HepG2 (cell line): ENCODE measurements at regions not wholly inside any gene's neighbourhood (a gene's known extent, or its start where the extent isn't known, plus 50 kb on each side); places are given as distances from the start of the nearest gene placed in this dataset.

ENCODE experiments used
- ATAC-seq: fragments of 200-7000 bp; cut with Tn5 transposase; 3 replicates; pipeline ENCODE4 v1.9.1; 2020; ENCODE audit warnings: mild to moderate bottlenecking, moderate library complexity
- BruUV-seq: library from RNA; stranded (reverse); fragments of 400-500 nt; replicated peaks from 2 replicates; lab custom pipeline; 2021; lab: Mats Ljungman, UMichigan
- CTCF ChIA-PET: fragments of 300-600 bp; formaldehyde crosslinking; extraction: SDS; loops from one replicate; lab custom pipeline; 2021; ENCODE audit warnings: low total read pairs, inconsistent platforms, low intra/inter-chr PET ratio; lab: Yijun Ruan, JAX
- POLR2A ChIA-PET: fragments of 350-600 bp; sonication (Branson Sonifier 250); formaldehyde crosslinking; loops from one replicate; lab custom pipeline; 2020; ENCODE audit warnings: antibody characterized with exemption, inconsistent platforms; lab: Yijun Ruan, JAX
- DNase-seq: peaks from one replicate; pipeline ENCODE4 v3.0.0-alpha.2; 2015; ENCODE audit warnings: low spot score
- FAIRE-seq: peaks from 3 replicates; lab custom pipeline; 2011; peaks lifted over from hg19 to GRCh38; lab: Jason Lieb, UNC
- H2AFZ ChIP-seq: one replicate; pipeline ENCODE4 v1.6.1; 2011; ENCODE audit warnings: low read length, inconsistent platforms
- H3K27ac ChIP-seq: fragments of 300-600 bp; 3 replicates; pipeline ENCODE4 v1.8.0; 2011; ENCODE audit warnings: mixed run types, mild to moderate bottlenecking, mixed read lengths, low read length, inconsistent platforms; ENCODE audit not compliant: insufficient read depth; ENCODE audit errors: extremely low read length
- H3K27me3 ChIP-seq, 2 experiments: fragments of 200-600 bp in 1 of 2; 2 replicates in 1 of 2; 3 replicates in 1 of 2; pipeline versions ENCODE4 v1.6.0 to v1.8.0; 2011; ENCODE audit warnings: low read length in 2 of 2, mild to moderate bottlenecking in 2 of 2, moderate library complexity in 2 of 2, inconsistent platforms in 1 of 2; ENCODE audit not compliant: insufficient read depth in 2 of 2, control insufficient read depth in 1 of 2
- H3K36me3 ChIP-seq, 2 experiments: fragments of 200-600 bp in 1 of 2; replicated peaks in 1 of 2; 2 replicates in 1 of 2; 3 replicates in 1 of 2; pipeline versions ENCODE4 v1.5.1 to v1.8.0; 2011; ENCODE audit warnings: low read length in 2 of 2, inconsistent platforms in 1 of 2; ENCODE audit not compliant: insufficient read depth in 2 of 2, control insufficient read depth in 1 of 2
- H3K4me1 ChIP-seq: 2 replicates; pipeline ENCODE4 v1.5.1; 2012; ENCODE audit warnings: low read length, inconsistent platforms; ENCODE audit not compliant: insufficient read depth
- H3K4me2 ChIP-seq: 2 replicates; pipeline ENCODE4 v1.6.0; 2011; ENCODE audit warnings: low read depth, low read length, inconsistent platforms
- H3K4me3 ChIP-seq, 3 experiments: fragments of 200-600 bp in 1 of 3; sonication (generic), shearing (Covaris generic) in 1 of 3; replicated peaks in 1 of 3; 2 replicates each; pipeline ENCODE4 v1.5.1; 2011 to 2016; ENCODE audit warnings: low read length in 3 of 3, inconsistent platforms in 2 of 3, low read depth in 2 of 3, mild to moderate bottlenecking in 2 of 3, control low read depth in 1 of 3, mixed read lengths in 1 of 3; ENCODE audit not compliant: insufficient read depth in 1 of 3
- H3K79me2 ChIP-seq: one replicate; pipeline ENCODE4 v1.6.1; 2011; ENCODE audit warnings: low read length, inconsistent platforms; ENCODE audit not compliant: insufficient read depth
- H3K9ac ChIP-seq: 2 replicates; pipeline ENCODE4 v1.6.0; 2011; ENCODE audit warnings: mild to moderate bottlenecking, low read depth, low read length, inconsistent platforms; ENCODE audit not compliant: insufficient read depth
- H3K9me3 ChIP-seq: 2 replicates; pipeline ENCODE4 v1.5.1; 2012; ENCODE audit warnings: mild to moderate bottlenecking, low read length
- H4K20me1 ChIP-seq: 2 replicates; pipeline ENCODE4 v1.6.0; 2011; ENCODE audit warnings: inconsistent platforms, mild to moderate bottlenecking, low read length, moderate library complexity; ENCODE audit not compliant: insufficient read depth
- ATF6 ChIP-seq: sonication (generic); formaldehyde crosslinking; conservative IDR thresholded peaks from 2 replicates; pipeline ENCODE4 v1.4.0; 2020; ENCODE audit warnings: missing genetic modification reagents
- CBX1 ChIP-seq: IDR thresholded peaks from one replicate; pipeline ENCODE4 v1.6.1; 2016; ENCODE audit warnings: antibody characterized with exemption, low read depth
- FOXK1 ChIP-seq: sonication (generic); formaldehyde crosslinking; IDR thresholded peaks from 2 replicates; pipeline ENCODE4 v1.4.0; 2020; ENCODE audit warnings: low read depth, missing genetic modification reagents, borderline replicate concordance
- MIER2 ChIP-seq: IDR thresholded peaks from 2 replicates; pipeline ENCODE4 v1.6.1; 2016; ENCODE audit warnings: missing biosample characterization, missing genetic modification reagents
- PAF1 ChIP-seq: IDR thresholded peaks from 2 replicates; pipeline ENCODE4 v1.6.1; 2016; ENCODE audit warnings: missing genetic modification reagents, missing compliant biosample characterization
- SALL1 ChIP-seq: sonication (generic); formaldehyde crosslinking; IDR thresholded peaks from 2 replicates; pipeline ENCODE4 v1.8.0; 2022; ENCODE audit warnings: mild to moderate bottlenecking, missing genetic modification reagents
- ZFP36 ChIP-seq: fragments of 150-350 bp; IDR thresholded peaks from 2 replicates; pipeline ENCODE4 v1.6.1; 2018; ENCODE audit warnings: borderline replicate concordance, low read length, low read depth; ENCODE audit not compliant: partially characterized antibody
- ZMAT3 ChIP-seq: sonication (generic); formaldehyde crosslinking; conservative IDR thresholded peaks from 2 replicates; pipeline ENCODE4 v1.7.0; 2021; ENCODE audit warnings: missing genetic modification reagents
- ZNF737 ChIP-seq: sonication (generic); formaldehyde crosslinking; IDR thresholded peaks from 2 replicates; pipeline ENCODE4 v1.5.0; 2020; ENCODE audit warnings: missing genetic modification reagents, mild to moderate bottlenecking, borderline replicate concordance
- ZSCAN30 ChIP-seq: sonication (generic); formaldehyde crosslinking; IDR thresholded peaks from 2 replicates; pipeline ENCODE4 v1.5.0; 2020; ENCODE audit warnings: mild to moderate bottlenecking, missing genetic modification reagents
- WGBS: methylation state at CpG from one replicate; pipeline ENCODE4 v1.1.6; 2017; ENCODE audit warnings: low lambda C conversion rate; 5-methylcytosine and 5-hydroxymethylcytosine counted together
- in situ Hi-C: cut with HindIII; loops from 2 replicates; pipeline ENCODE4 v1.10.0; 2017; ENCODE audit warnings: low pct_unique_long_range_greater_than_20kb; ENCODE audit not compliant: extremely low pct_ligation_motif_present
- intact Hi-C: fragments of 100-400 bp; cut with micrococcal nuclease; formaldehyde crosslinking; loops from one replicate; pipeline ENCODE4 v1.10.0; 2022; ENCODE audit not compliant: unreplicated experiment
- TF ChIP-seq, protein P1 (sequence below): sonication (generic); formaldehyde crosslinking; IDR thresholded peaks from 2 replicates; pipeline ENCODE4 v1.4.0; 2020; ENCODE audit warnings: mild to moderate bottlenecking, missing genetic modification reagents, borderline replicate concordance
- TF ChIP-seq, protein P2 (sequence below): sonication (generic); formaldehyde crosslinking; IDR thresholded peaks from 2 replicates; pipeline ENCODE4 v1.5.0; 2020; ENCODE audit warnings: mild to moderate bottlenecking, missing genetic modification reagents
- TF ChIP-seq, protein P3 (sequence below): sonication (generic); formaldehyde crosslinking; IDR thresholded peaks from 2 replicates; pipeline ENCODE4 v1.5.0; 2020; ENCODE audit warnings: missing genetic modification reagents
- TF ChIP-seq, protein P4 (sequence below): sonication (generic); formaldehyde crosslinking; IDR thresholded peaks from 2 replicates; pipeline ENCODE4 v1.4.0; 2020; ENCODE audit warnings: missing genetic modification reagents, mild to moderate bottlenecking, borderline replicate concordance

- under 1% methylated on average over 24 of the region's 39 CpGs for WGBS
- FAIRE-seq (peak; percentile 93), DNase-seq (peak; percentile 92), ATAC-seq (peak; percentile 69)
- peaks cover 62% of the 10 kb centered on the region for H3K4me1 ChIP-seq
- in situ Hi-C loops (no loop called here), intact Hi-C loops (loop anchor here (2.0 to 10.0 kb wide), 3 partner anchors 30 to 52 kb away; no protein-coding TSS in a partner anchor)
- no peak overlapping the region for H2AFZ ChIP-seq
- H3K9me3 ChIP-seq, result no peaks in the 10 kb centered on the region
- CTCF ChIA-PET, result no interaction called here
- H3K27ac ChIP-seq, result peak overlapping the region; percentile 73
- H3K4me3 ChIP-seq, result peak overlapping the region; percentile 24 to 49 (median 41)
- H4K20me1 ChIP-seq, result no peaks in the 10 kb centered on the region
- POLR2A ChIA-PET, result interaction anchor here (0.7 to 2.0 kb wide), 15 partner anchors 10 to 169 kb away, joined by 3 to 17 read pairs (median 5); no protein-coding TSS in a partner anchor
- no peaks in the 10 kb centered on the region for H3K36me3 ChIP-seq
- BruUV-seq, result TSS peak; percentile 99
- peak overlapping the region; percentile 42 for H3K9ac ChIP-seq
- H3K4me2 ChIP-seq, result peak overlapping the region; percentile 87
- no peaks in the 10 kb centered on the region for H3K79me2 ChIP-seq
- H3K27me3 ChIP-seq, result peaks cover 6 to 15% of the 10 kb centered on the region in 2 experiments; a peak in 4 of 5 replicates
- no peak for TF ChIP-seq ATF6 (CRISPR knock-in tag)
- no peak for TF ChIP-seq PAF1 (CRISPR knock-in tag)
- TF ChIP-seq ZSCAN30, result no peak
- peak; percentile 76; the same call in 1 of the 2 replicates for TF ChIP-seq SALL1 (CRISPR knock-in tag)
- TF ChIP-seq, protein P1, sequence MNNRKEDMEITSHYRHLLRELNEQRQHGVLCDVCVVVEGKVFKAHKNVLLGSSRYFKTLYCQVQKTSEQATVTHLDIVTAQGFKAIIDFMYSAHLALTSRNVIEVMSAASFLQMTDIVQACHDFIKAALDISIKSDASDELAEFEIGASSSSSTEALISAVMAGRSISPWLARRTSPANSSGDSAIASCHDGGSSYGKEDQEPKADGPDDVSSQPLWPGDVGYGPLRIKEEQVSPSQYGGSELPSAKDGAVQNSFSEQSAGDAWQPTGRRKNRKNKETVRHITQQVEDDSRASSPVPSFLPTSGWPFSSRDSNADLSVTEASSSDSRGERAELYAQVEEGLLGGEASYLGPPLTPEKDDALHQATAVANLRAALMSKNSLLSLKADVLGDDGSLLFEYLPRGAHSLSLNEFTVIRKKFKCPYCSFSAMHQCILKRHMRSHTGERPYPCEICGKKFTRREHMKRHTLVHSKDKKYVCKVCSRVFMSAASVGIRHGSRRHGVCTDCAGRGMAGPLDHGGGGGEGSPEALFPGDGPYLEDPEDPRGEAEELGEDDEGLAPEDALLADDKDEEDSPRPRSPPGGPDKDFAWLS, result no peak
- no peak for TF ChIP-seq ZNF737 (CRISPR knock-in tag)
- no peak for TF ChIP-seq ZFP36
- TF ChIP-seq ZMAT3, result no peak
- TF ChIP-seq, protein P2, sequence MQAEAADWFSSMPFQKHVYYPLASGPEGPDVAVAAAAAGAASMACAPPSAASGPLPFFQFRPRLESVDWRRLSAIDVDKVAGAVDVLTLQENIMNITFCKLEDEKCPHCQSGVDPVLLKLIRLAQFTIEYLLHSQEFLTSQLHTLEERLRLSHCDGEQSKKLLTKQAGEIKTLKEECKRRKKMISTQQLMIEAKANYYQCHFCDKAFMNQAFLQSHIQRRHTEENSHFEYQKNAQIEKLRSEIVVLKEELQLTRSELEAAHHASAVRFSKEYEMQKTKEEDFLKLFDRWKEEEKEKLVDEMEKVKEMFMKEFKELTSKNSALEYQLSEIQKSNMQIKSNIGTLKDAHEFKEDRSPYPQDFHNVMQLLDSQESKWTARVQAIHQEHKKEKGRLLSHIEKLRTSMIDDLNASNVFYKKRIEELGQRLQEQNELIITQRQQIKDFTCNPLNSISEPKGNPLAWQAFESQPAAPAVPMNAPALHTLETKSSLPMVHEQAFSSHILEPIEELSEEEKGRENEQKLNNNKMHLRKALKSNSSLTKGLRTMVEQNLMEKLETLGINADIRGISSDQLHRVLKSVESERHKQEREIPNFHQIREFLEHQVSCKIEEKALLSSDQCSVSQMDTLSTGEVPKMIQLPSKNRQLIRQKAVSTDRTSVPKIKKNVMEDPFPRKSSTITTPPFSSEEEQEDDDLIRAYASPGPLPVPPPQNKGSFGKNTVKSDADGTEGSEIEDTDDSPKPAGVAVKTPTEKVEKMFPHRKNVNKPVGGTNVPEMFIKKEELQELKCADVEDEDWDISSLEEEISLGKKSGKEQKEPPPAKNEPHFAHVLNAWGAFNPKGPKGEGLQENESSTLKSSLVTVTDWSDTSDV (CRISPR knock-in tag), result no peak
- no peak for TF ChIP-seq MIER2 (CRISPR knock-in tag)
- TF ChIP-seq, protein P3, sequence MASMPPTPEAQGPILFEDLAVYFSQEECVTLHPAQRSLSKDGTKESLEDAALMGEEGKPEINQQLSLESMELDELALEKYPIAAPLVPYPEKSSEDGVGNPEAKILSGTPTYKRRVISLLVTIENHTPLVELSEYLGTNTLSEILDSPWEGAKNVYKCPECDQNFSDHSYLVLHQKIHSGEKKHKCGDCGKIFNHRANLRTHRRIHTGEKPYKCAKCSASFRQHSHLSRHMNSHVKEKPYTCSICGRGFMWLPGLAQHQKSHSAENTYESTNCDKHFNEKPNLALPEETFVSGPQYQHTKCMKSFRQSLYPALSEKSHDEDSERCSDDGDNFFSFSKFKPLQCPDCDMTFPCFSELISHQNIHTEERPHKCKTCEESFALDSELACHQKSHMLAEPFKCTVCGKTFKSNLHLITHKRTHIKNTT, result no peak
- TF ChIP-seq FOXK1 (CRISPR knock-in tag), result no peak
- no peak for TF ChIP-seq CBX1
- TF ChIP-seq, protein P4, sequence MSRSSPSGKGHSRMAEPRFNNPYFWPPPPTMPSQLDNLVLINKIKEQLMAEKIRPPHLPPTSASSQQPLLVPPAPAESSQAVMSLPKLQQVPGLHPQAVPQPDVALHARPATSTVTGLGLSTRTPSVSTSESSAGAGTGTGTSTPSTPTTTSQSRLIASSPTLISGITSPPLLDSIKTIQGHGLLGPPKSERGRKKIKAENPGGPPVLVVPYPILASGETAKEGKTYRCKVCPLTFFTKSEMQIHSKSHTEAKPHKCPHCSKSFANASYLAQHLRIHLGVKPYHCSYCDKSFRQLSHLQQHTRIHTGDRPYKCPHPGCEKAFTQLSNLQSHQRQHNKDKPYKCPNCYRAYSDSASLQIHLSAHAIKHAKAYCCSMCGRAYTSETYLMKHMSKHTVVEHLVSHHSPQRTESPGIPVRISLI (CRISPR knock-in tag), result no peak
Observed at GRCh38 chr7:372932-373791, 83.2 kb downstream of the FOXL3 start.
